ENCODE measurements at regions not wholly inside any gene's neighbourhood (a gene's known extent, or its start where the extent isn't known, plus 50 kb on each side); places are given as distances from the start of the nearest gene placed in this dataset.
"Not testable (repeated sequence)": the region's sequence is repeated elsewhere in the genome, so short reads cannot be mapped to it uniquely, and the experiment has no call there.

DNA sequence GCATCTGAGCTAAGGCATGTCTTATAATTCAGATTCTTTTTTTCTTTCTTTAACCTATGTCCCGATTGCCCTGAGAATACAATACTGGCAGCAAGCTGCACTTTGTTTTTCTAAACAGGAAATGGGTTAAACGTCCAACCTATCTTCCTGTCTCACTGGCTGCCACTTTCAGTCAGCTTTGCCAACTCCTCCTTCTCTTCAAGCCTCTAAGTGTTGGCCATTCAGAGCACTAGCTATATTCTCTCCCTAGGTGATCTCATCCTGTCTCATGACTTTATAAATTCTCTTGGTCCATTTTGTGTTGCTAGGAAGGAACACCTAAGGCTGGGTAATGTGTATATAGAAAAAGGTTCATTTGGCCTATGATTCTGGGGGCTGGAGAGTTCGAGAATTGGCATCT, 109.5 kb upstream of the TSC22D1 start:
- H3K4me3 Mint-ChIP-seq = no peak overlapping the region
- peaks cover 6% of the 10 kb centered on the region for H3K27me3 Mint-ChIP-seq
- no peak overlapping the region for H3K27ac Mint-ChIP-seq
- H3K36me3 Mint-ChIP-seq (ENCODE audit: low read depth) = no peaks in the 10 kb centered on the region
- ATAC-seq (no peak), DNase-seq (no peak)
- H3K4me1 Mint-ChIP-seq = peaks cover 3% of the 10 kb centered on the region
- no peaks in the 10 kb centered on the region for H3K9me3 ChIP-seq (ENCODE audit: control insufficient read depth, low read length, poor library complexity, severe bottlenecking)

DNA sequence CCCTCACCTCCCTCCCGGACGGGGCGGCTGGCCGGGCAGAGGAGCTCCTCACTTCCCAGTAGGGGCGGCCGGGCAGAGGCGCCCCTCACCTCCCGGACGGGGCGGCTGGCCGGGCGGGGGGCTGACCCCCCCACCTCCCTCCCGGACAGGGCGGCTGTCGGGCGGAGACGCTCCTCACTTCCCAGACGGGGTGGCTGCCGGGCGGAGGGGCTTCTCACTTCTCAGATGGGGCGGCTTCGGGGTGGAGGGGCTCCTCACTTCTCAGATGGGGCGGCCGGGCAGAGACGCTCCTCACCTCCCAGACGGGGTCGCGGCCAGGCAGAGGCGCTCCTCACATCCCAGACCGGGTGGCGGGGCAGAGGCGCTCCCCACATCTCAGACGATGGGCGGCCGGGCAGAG, 106.3 kb upstream of the TSC22D1 start:
- not testable (repeated sequence) for H3K27ac Mint-ChIP-seq; H3K36me3 Mint-ChIP-seq (ENCODE audit: low read depth); H3K27me3 Mint-ChIP-seq; DNase-seq; H3K4me3 Mint-ChIP-seq; ATAC-seq; H3K4me1 Mint-ChIP-seq; H3K9me3 ChIP-seq (ENCODE audit: control insufficient read depth, low read length, poor library complexity, severe bottlenecking)

DNA sequence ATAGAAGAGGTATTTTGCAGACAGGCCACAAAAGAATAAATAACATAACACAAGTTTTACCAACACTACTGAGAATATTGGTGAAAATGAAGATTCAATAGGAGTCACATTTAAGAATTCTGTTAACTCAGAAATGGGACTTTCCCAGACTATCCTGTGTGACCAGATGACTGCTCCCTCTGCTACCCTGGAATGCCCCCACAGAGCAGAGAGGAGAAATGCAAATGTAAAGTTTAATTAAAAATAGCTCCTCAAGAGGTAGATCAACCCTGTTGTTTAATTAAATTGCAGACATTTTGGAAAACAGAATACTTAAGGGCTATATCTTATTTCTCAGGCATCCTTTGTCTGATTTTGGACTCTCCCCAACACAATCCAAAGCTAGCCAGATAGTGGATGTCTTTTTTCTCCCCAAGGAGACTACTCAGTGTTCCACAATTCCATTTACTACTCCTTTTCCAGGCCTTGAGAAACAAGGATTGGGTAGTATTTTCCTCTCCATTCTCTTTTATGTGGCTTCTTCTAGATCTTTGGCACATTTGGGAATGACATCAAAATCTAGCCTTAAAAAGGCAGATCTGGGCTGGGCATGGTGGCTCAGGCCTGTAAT, 104.7 kb upstream of the TSC22D1 start:
- H3K27ac Mint-ChIP-seq = no peak overlapping the region
- H3K9me3 ChIP-seq (ENCODE audit: control insufficient read depth, low read length, poor library complexity, severe bottlenecking) = no peaks in the 10 kb centered on the region
- ATAC-seq = no peak
- no peak for DNase-seq
- no peaks in the 10 kb centered on the region for H3K36me3 Mint-ChIP-seq (ENCODE audit: low read depth)
- H3K4me3 Mint-ChIP-seq = no peak overlapping the region
- peaks cover 3% of the 10 kb centered on the region for H3K4me1 Mint-ChIP-seq
- H3K27me3 Mint-ChIP-seq = no peaks in the 10 kb centered on the region

DNA sequence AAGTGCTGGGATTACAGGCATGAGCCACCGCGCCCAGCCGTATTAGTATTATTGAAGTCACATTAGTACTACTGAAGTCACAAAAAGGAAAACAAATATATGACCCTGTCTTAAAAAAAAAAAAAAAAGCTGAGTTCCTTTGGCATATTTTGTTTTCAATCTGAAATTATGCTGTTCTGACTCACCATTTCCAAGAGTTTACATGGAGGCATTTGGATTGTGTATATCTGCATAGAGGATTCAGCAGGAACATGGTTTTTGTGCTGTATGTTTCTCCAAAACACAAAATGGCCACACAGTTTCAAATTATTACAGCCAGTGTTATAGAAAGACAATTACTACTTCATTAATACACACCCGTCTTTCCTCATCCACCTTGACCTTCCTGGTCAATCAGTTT, 103.5 kb upstream of the TSC22D1 start:
- Mint-ChIP-seq H3K27ac (no peak overlapping the region), H3K4me1 (no peaks in the 10 kb centered on the region), H3K4me3 (no peak overlapping the region), H3K36me3 (ENCODE audit: low read depth) (no peaks in the 10 kb centered on the region), H3K27me3 (no peaks in the 10 kb centered on the region)
- no peaks in the 10 kb centered on the region for H3K9me3 ChIP-seq (ENCODE audit: control insufficient read depth, low read length, poor library complexity, severe bottlenecking)
- no peak for DNase-seq
- ATAC-seq = no peak

DNA sequence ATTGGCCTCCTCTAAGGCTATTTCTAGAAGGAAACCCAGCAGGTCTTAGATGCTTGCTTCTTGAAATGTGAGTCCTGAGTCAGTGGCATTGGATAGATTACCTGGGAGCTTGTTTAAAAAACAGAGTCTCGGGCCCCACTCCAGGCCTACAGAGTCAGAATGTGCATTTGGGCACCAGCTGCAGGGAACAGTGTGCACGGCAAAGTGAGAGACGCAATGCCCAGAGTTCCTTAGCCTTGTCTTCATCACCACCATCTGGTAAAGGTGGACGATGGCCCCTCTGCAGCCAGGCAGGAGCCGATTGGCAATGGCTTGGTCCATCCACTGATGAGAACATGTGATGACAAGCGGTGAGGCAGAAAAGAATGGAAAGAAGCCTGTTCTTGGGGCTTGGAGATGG, 102.1 kb upstream of the TSC22D1 start:
- Mint-ChIP-seq H3K27me3 (no peaks in the 10 kb centered on the region), H3K27ac (no peak overlapping the region), H3K4me1 (no peaks in the 10 kb centered on the region), H3K36me3 (ENCODE audit: low read depth) (no peaks in the 10 kb centered on the region), H3K4me3 (no peak overlapping the region)
- H3K9me3 ChIP-seq (ENCODE audit: control insufficient read depth, low read length, poor library complexity, severe bottlenecking) = no peaks in the 10 kb centered on the region
- no peak for DNase-seq
- ATAC-seq = no peak

DNA sequence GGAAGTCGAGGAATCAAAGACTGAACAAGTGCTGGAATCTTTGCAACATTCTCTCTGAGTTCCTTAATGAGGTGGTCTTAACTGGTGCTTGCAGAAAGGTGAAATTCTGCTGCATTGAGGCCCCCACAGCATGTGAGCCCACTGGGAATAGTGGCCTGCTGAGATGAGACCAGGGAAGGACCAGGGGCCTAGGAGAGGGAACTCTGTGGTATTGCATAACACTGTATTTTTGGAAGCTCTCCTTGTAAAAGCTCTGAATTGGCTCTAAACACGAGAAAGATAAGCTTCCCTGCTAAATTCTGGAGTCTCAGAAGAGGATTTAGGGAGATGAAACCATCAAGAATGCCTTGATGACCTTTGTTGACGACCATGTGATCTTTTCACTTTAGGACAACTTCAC, 100.4 kb upstream of the TSC22D1 start:
- H3K9me3 ChIP-seq (ENCODE audit: control insufficient read depth, low read length, poor library complexity, severe bottlenecking) = no peaks in the 10 kb centered on the region
- H3K4me3 Mint-ChIP-seq = no peak overlapping the region
- H3K27ac Mint-ChIP-seq = no peak overlapping the region
- H3K36me3 Mint-ChIP-seq (ENCODE audit: low read depth) = no peaks in the 10 kb centered on the region
- DNase-seq = no peak
- no peak for ATAC-seq
- H3K27me3 Mint-ChIP-seq = no peaks in the 10 kb centered on the region
- no peaks in the 10 kb centered on the region for H3K4me1 Mint-ChIP-seq

DNA sequence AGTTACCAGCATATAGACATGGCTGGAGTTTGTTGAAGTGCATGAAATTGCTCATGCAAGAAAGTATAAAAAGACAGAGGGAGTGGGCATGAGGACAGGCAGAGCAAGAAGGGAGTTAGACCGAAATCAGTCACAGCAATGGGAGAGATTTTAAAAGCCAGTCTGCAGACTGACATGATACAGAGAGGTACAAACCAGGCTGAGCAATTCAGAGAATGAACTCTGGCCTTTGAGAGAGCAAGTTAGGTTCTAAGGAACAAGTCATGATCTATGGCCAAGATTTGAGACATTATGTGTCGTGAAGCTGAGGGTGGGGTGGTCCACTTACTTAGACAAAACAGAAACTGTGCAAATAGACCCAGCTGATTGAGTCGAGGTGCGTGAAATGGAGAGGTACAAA, 93.4 kb upstream of the TSC22D1 start:
- Mint-ChIP-seq H3K4me1 (no peaks in the 10 kb centered on the region), H3K27me3 (no peaks in the 10 kb centered on the region), H3K4me3 (no peak overlapping the region), H3K27ac (no peak overlapping the region), H3K36me3 (ENCODE audit: low read depth) (no peaks in the 10 kb centered on the region)
- no peaks in the 10 kb centered on the region for H3K9me3 ChIP-seq (ENCODE audit: control insufficient read depth, low read length, poor library complexity, severe bottlenecking)
- DNase-seq = no peak
- ATAC-seq = no peak

DNA sequence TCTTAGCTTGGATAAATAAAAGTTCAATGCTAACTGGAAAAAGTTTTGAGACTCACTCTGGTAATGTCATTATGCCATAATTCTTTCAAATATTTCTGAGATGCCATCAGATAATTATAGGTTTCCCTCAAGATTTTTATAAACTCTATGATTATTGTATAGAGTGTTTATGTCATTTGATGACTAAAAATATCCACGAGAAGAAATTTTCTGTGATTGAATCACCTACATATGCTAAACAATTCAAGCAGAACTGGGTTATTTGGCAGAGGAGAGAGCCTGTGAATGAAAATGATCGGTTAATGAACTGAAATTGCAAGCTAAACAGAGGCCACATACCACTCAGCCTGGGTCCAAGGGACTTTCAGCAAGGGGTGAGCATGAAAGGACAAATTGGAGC, 92.6 kb upstream of the TSC22D1 start:
- DNase-seq (no peak), ATAC-seq (no peak)
- H3K27ac Mint-ChIP-seq = no peak overlapping the region
- peaks cover 2% of the 10 kb centered on the region for H3K27me3 Mint-ChIP-seq
- H3K4me3 Mint-ChIP-seq = no peak overlapping the region
- no peaks in the 10 kb centered on the region for H3K36me3 Mint-ChIP-seq (ENCODE audit: low read depth)
- H3K9me3 ChIP-seq (ENCODE audit: control insufficient read depth, low read length, poor library complexity, severe bottlenecking) = no peaks in the 10 kb centered on the region
- no peaks in the 10 kb centered on the region for H3K4me1 Mint-ChIP-seq

DNA sequence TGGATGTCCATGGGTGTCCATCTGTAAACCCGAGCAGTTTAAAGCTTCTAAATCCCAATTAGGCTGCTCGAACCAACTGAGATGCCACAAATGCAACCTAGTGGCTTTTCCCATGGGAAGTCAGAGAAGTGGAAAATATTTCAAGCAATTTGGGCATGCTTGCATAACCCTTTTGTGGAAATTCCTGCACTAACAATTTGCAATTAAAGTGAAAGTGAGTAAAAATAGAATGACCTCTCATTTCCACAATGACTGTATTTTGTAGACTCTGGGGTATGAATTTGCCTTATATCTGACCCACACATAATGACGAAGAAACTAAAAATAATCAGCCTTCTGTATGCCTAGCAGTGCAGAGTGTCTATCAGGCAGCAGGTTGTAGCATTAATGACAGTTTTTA, 91.8 kb upstream of the TSC22D1 start:
- no peak for ATAC-seq
- Mint-ChIP-seq H3K4me1 (no peaks in the 10 kb centered on the region), H3K27me3 (peaks cover 6% of the 10 kb centered on the region), H3K36me3 (ENCODE audit: low read depth) (no peaks in the 10 kb centered on the region), H3K27ac (no peak overlapping the region), H3K4me3 (no peak overlapping the region)
- no peak for DNase-seq
- H3K9me3 ChIP-seq (ENCODE audit: control insufficient read depth, low read length, poor library complexity, severe bottlenecking) = no peaks in the 10 kb centered on the region

DNA sequence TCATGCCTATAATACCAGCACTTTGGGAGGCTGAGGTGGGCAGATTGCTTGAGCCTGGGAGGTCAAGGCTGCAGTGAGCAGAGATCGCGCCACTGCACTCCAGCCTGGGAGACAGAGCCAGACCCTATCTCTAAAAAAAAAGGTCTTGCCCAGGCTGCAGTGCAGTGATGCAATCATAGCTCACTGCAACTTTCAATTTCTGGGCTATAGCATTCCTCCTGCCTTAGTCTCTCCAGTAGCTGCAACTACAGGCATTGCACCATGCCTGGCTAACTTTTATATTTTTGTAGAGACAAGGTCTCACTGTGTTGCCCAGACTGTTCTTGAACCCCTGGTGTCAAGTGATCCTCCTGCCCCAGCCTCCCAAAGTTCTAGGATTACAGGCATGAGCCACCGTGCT, 90.4 kb upstream of the TSC22D1 start:
- not testable (repeated sequence) for H3K27ac Mint-ChIP-seq; DNase-seq; H3K36me3 Mint-ChIP-seq (ENCODE audit: low read depth); H3K9me3 ChIP-seq (ENCODE audit: control insufficient read depth, low read length, poor library complexity, severe bottlenecking); ATAC-seq; H3K4me1 Mint-ChIP-seq; H3K4me3 Mint-ChIP-seq
- peaks cover 13% of the 10 kb centered on the region for H3K27me3 Mint-ChIP-seq

DNA sequence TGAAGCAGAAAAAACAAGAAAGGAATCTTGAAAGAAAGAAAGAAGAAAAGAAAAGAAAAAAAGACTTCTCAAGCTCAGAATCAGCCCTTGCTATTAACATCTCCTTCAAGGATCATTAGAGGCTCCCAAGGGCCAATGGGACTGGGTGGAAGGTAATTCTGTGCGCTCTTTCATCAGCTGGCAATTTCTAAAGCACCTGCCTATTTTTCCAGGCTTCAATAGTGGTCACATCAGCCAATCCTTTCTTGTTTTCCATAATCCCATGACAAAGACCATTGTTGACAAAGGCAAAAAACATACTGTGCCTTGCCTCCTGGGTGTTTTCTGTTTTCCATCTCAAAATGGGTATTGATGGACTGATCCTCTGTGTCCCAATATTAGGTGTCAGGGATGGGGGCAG, 88.2 kb upstream of the TSC22D1 start:
- DNase-seq (no peak), ATAC-seq (no peak)
- H3K36me3 Mint-ChIP-seq (ENCODE audit: low read depth) = peaks cover 2% of the 10 kb centered on the region
- no peak overlapping the region for H3K27ac Mint-ChIP-seq
- no peaks in the 10 kb centered on the region for H3K9me3 ChIP-seq (ENCODE audit: control insufficient read depth, low read length, poor library complexity, severe bottlenecking)
- H3K27me3 Mint-ChIP-seq = peaks cover 20% of the 10 kb centered on the region
- no peak overlapping the region for H3K4me3 Mint-ChIP-seq
- H3K4me1 Mint-ChIP-seq = no peaks in the 10 kb centered on the region

DNA sequence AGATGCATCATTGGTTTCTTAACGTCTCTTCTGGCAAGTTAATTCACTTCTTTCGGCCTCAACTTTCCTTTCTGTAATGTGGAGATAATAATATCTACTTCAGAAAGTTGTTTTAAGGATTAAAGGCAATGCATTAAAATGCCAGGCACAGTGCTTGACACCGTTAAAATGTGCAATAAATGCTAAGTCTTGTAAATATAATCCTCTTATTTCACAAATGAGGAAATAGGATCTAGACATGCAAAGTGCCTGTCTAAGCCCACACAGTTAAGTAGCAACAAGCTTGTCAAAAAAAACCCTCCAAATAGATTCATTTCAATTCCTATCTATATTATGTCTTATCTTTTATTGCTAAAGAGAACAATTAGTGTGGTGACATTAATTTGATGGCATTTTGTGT, 86.4 kb upstream of the TSC22D1 start:
- no peak overlapping the region for H3K27ac Mint-ChIP-seq
- no peak for ATAC-seq

DNA sequence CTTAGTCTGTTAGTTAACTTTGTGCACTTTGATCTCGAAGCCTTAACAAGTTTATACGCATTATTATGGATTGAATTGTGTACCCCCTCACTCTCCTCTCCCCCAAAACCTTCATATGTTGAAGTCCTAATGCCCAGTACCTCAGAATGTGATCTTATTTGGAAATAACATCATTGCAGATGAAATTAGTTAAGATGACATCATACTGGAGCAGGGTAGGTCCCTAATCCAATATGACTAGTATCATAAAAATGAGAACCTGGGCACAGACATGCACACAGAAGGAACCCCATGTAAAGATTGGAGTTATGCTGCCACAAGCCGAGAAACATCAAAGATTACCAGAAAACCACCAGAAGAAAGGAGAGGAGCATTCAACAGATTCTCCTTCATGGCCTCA, 85.8 kb upstream of the TSC22D1 start:
- no peaks in the 10 kb centered on the region for H3K4me1 Mint-ChIP-seq
- H3K4me3 Mint-ChIP-seq = no peak overlapping the region

More for the DNA sequence above, 86.4 kb upstream of the TSC22D1 start:
- H3K4me3 Mint-ChIP-seq = no peak overlapping the region
- H3K27me3 Mint-ChIP-seq = peaks cover 20% of the 10 kb centered on the region
- no peaks in the 10 kb centered on the region for H3K9me3 ChIP-seq (ENCODE audit: control insufficient read depth, low read length, poor library complexity, severe bottlenecking)
- DNase-seq = no peak
- no peaks in the 10 kb centered on the region for H3K4me1 Mint-ChIP-seq
- H3K36me3 Mint-ChIP-seq (ENCODE audit: low read depth) = peaks cover 2% of the 10 kb centered on the region

DNA sequence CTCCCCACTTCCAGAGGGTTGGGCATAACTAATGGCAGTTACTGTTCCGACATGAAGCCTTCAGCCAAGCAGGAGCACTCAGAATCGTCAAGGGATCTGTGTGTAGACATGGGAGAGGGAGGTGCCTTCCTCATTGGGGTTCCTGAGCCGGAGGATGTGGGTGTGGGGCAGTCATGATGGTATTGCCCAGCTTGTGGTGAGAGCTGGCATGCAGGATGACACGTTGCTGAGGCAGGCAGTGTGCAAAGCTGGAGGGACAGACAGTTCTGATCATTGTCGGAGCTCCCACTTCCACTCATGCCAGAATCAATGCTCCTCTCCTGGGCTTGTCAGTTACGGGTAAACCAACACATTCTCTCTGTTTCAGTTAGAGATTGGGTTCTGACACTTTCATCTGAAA, 83.9 kb upstream of the TSC22D1 start:
- ATAC-seq = no peak
- H3K27ac Mint-ChIP-seq = no peak overlapping the region
- H3K4me3 Mint-ChIP-seq = no peak overlapping the region
- H3K9me3 ChIP-seq (ENCODE audit: control insufficient read depth, low read length, poor library complexity, severe bottlenecking) = no peaks in the 10 kb centered on the region
- H3K36me3 Mint-ChIP-seq (ENCODE audit: low read depth) = peaks cover 2% of the 10 kb centered on the region
- H3K27me3 Mint-ChIP-seq = peaks cover 20% of the 10 kb centered on the region
- no peaks in the 10 kb centered on the region for H3K4me1 Mint-ChIP-seq
- no peak for DNase-seq

More for the DNA sequence above, 85.8 kb upstream of the TSC22D1 start:
- DNase-seq (no peak), ATAC-seq (no peak)
- peaks cover 2% of the 10 kb centered on the region for H3K36me3 Mint-ChIP-seq (ENCODE audit: low read depth)
- no peak overlapping the region for H3K27ac Mint-ChIP-seq
- no peaks in the 10 kb centered on the region for H3K9me3 ChIP-seq (ENCODE audit: control insufficient read depth, low read length, poor library complexity, severe bottlenecking)
- peaks cover 20% of the 10 kb centered on the region for H3K27me3 Mint-ChIP-seq
